Neural progenitor cell (in vitro differentiated cells): ENCODE measurements at regions not wholly inside any gene's neighbourhood (a gene's known extent, or its start where the extent isn't known, plus 50 kb on each side); places are given as distances from the start of the nearest gene placed in this dataset.

Experiments
- EZH2 ChIP-seq: fragments of 200-600 bp; sonication (generic); IDR thresholded peaks from 2 replicates; pipeline ENCODE4 v1.6.1; 2017; ENCODE audit warnings: antibody characterized with exemption, mild to moderate bottlenecking, moderate library complexity
- TF ChIP-seq, protein P1 (sequence below): fragments of 200-600 bp; sonication (generic); IDR thresholded peaks from 2 replicates; pipeline ENCODE4 v1.5.1; 2017; ENCODE audit warnings: antibody characterized with exemption, mild to moderate bottlenecking

DNA sequence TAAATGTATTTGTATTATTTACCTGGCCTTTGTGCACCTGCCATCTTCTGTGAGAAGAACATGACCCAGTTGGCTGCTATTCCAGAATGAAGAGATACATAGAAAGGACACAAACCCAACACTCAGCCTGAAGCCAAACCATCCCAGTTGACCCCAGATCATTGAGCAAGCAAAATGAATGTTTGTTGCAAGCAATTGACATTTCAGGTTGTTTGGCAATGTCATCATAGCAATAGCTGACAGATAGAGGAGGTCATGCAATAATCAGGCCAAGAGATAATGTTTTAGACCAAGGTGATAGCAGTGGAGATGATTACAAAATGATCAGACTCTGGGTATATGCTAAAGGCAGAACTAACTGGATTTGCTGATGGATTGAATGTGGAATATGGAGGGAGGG lies 71.2 kb upstream of the TMEM164 start:
- TF ChIP-seq, protein P1, sequence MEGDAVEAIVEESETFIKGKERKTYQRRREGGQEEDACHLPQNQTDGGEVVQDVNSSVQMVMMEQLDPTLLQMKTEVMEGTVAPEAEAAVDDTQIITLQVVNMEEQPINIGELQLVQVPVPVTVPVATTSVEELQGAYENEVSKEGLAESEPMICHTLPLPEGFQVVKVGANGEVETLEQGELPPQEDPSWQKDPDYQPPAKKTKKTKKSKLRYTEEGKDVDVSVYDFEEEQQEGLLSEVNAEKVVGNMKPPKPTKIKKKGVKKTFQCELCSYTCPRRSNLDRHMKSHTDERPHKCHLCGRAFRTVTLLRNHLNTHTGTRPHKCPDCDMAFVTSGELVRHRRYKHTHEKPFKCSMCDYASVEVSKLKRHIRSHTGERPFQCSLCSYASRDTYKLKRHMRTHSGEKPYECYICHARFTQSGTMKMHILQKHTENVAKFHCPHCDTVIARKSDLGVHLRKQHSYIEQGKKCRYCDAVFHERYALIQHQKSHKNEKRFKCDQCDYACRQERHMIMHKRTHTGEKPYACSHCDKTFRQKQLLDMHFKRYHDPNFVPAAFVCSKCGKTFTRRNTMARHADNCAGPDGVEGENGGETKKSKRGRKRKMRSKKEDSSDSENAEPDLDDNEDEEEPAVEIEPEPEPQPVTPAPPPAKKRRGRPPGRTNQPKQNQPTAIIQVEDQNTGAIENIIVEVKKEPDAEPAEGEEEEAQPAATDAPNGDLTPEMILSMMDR, result no peak
- TF ChIP-seq EZH2, result no peak
